PC-9 (cell line): ENCODE measurements at regions not wholly inside any gene's neighbourhood (a gene's known extent, or its start where the extent isn't known, plus 50 kb on each side); places are given as distances from the start of the nearest gene placed in this dataset.

ENCODE experiments used
- CTCF ChIP-seq: fragments of 200-600 bp; sonication (generic); conservative IDR thresholded peaks from 2 replicates; pipeline ENCODE4 v1.6.1; 2017; ENCODE audit warnings: mixed run types, antibody characterized with exemption, mild to moderate bottlenecking, moderate library complexity
- EZH2 ChIP-seq: fragments of 200-600 bp; sonication (generic); IDR thresholded peaks from 2 replicates; pipeline ENCODE4 v1.8.0; 2017; ENCODE audit warnings: antibody characterized with exemption, low read depth

- TF ChIP-seq CTCF (no peak), EZH2 (no peak)
Observed at GRCh38 chr3:4047366-4047765, 248.1 kb downstream of the LRRN1 start.
